OCI-LY7 (cell line): ENCODE measurements at regions not wholly inside any gene's neighbourhood (a gene's known extent, or its start where the extent isn't known, plus 50 kb on each side); places are given as distances from the start of the nearest gene placed in this dataset.

Source experiments
- BruUV-seq: library from RNA; stranded (reverse); fragments of 400-500 nt; replicated peaks from 2 replicates; lab custom pipeline; 2021; lab: Mats Ljungman, UMichigan
- CTCF ChIA-PET: fragments of 300-600 bp; sonication (Branson Sonifier 250); formaldehyde crosslinking; loops from one replicate; lab custom pipeline; 2022; ENCODE audit warnings: antibody characterized with exemption; ENCODE audit not compliant: unreplicated experiment; lab: Charles Lee
- POLR2A ChIA-PET: fragments of 300-600 bp; sonication (Branson Sonifier 250); formaldehyde crosslinking; loops from one replicate; lab custom pipeline; 2022; ENCODE audit warnings: antibody characterized with exemption; lab: Charles Lee
- DNase-seq: peaks from one replicate; pipeline ENCODE4 v3.0.0-alpha.2; 2015; ENCODE audit warnings: low spot score
- H2AFZ ChIP-seq: fragments of 200-600 bp; sonication (generic), shearing (Covaris generic); 2 replicates; pipeline ENCODE4 v1.6.1; 2014; ENCODE audit warnings: mild to moderate bottlenecking, antibody characterized with exemption, low read length, moderate library complexity
- H3K27ac ChIP-seq: fragments of 200-600 bp; sonication (generic); 2 replicates; pipeline ENCODE4 v1.5.1; 2014; ENCODE audit warnings: mixed run types, low read depth, mild to moderate bottlenecking, moderate library complexity, low read length, inconsistent platforms; ENCODE audit not compliant: poor library complexity, severe bottlenecking
- H3K36me3 ChIP-seq: fragments of 200-600 bp; sonication (generic); 2 replicates; pipeline ENCODE4 v1.6.1; 2014; ENCODE audit warnings: mild to moderate bottlenecking, antibody characterized with exemption, low read length, moderate library complexity, mixed read lengths; ENCODE audit not compliant: insufficient read depth
- H3K4me1 ChIP-seq: fragments of 200-600 bp; sonication (generic); 2 replicates; pipeline ENCODE4 v1.5.1; 2014; ENCODE audit warnings: mild to moderate bottlenecking, low read length; ENCODE audit not compliant: insufficient read depth, poor library complexity, severe bottlenecking
- H3K4me2 ChIP-seq: fragments of 200-600 bp; sonication (generic); 2 replicates; pipeline ENCODE4 v1.6.1; 2014; ENCODE audit warnings: mild to moderate bottlenecking, low read length
- H3K4me3 ChIP-seq: fragments of 200-600 bp; sonication (generic); 2 replicates; pipeline ENCODE4 v1.5.1; 2014; ENCODE audit warnings: mild to moderate bottlenecking, low read depth, low read length; ENCODE audit not compliant: poor library complexity, severe bottlenecking
- H3K79me2 ChIP-seq: fragments of 200-600 bp; sonication (generic); 2 replicates; pipeline ENCODE4 v1.6.1; 2016; ENCODE audit warnings: low read depth, mild to moderate bottlenecking, low read length, moderate library complexity, mixed read lengths; ENCODE audit not compliant: insufficient read depth
- H3K9me2 ChIP-seq: fragments of 200-600 bp; sonication (generic); 2 replicates; pipeline ENCODE4 v1.6.1; 2016; ENCODE audit warnings: mild to moderate bottlenecking, low read length, mixed read lengths; ENCODE audit not compliant: insufficient read depth
- H3K9me3 ChIP-seq: fragments of 200-600 bp; sonication (generic); 2 replicates; pipeline ENCODE4 v1.6.1; 2014; ENCODE audit warnings: mild to moderate bottlenecking, mixed run types, low read length, mixed read lengths
- H4K20me1 ChIP-seq: fragments of 200-600 bp; sonication (generic); 2 replicates; pipeline ENCODE4 v1.6.1; 2014; ENCODE audit warnings: mild to moderate bottlenecking, antibody characterized with exemption, low read length, moderate library complexity, mixed read lengths; ENCODE audit not compliant: insufficient read depth
- EZH2phosphoT487 ChIP-seq: fragments of 200-600 bp; sonication (generic); IDR thresholded peaks from 2 replicates; pipeline ENCODE4 v1.6.1; 2018; ENCODE audit warnings: low read depth, borderline replicate concordance, mild to moderate bottlenecking, mixed run types, antibody characterized with exemption, low read length, moderate library complexity, mixed read lengths
- intact Hi-C: fragments of 100-400 bp; cut with micrococcal nuclease; formaldehyde crosslinking; loops from one replicate; pipeline ENCODE4 v1.10.0; 2022; ENCODE audit not compliant: unreplicated experiment
- TF ChIP-seq, protein P1 (sequence below): fragments of 200-600 bp; sonication (generic); conservative IDR thresholded peaks from 2 replicates; pipeline ENCODE4 v1.5.1; 2014; ENCODE audit warnings: mild to moderate bottlenecking, antibody characterized with exemption, low read length, moderate library complexity, mixed read lengths

DNA sequence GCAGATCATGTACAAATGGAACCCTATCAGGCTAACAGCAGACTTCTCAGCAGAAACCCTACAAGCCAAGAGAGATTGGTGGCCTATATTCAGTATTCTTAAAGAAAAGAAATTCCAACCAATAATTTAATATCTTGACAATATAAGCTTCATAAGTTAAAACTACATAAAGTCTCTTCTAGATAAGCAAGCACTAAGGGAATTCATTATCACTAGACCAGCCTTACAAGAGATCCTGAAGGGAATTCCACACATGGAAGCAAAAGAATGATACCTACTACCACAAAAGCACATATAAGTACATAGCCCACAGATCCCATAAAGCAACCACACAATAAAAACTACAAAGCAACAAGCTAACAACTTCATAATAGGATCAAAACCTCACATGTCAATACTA lies 60.4 kb upstream of the SCAF11 start:
- no peak for DNase-seq
- CTCF ChIA-PET, result interaction anchor here (1.1 kb wide), 1 partner anchor 32 kb away, joined by 3 read pairs; no protein-coding TSS in a partner anchor
- BruUV-seq, result no TSS peak
- no peak overlapping the region for H2AFZ ChIP-seq
- intact Hi-C loops, result no loop called here
- no peak overlapping the region for H3K4me3 ChIP-seq
- no peaks in the 10 kb centered on the region for H3K36me3 ChIP-seq
- POLR2A ChIA-PET, result no interaction called here
- H4K20me1 ChIP-seq, result no peaks in the 10 kb centered on the region
- no peak for TF ChIP-seq EZH2phosphoT487
- TF ChIP-seq, protein P1, sequence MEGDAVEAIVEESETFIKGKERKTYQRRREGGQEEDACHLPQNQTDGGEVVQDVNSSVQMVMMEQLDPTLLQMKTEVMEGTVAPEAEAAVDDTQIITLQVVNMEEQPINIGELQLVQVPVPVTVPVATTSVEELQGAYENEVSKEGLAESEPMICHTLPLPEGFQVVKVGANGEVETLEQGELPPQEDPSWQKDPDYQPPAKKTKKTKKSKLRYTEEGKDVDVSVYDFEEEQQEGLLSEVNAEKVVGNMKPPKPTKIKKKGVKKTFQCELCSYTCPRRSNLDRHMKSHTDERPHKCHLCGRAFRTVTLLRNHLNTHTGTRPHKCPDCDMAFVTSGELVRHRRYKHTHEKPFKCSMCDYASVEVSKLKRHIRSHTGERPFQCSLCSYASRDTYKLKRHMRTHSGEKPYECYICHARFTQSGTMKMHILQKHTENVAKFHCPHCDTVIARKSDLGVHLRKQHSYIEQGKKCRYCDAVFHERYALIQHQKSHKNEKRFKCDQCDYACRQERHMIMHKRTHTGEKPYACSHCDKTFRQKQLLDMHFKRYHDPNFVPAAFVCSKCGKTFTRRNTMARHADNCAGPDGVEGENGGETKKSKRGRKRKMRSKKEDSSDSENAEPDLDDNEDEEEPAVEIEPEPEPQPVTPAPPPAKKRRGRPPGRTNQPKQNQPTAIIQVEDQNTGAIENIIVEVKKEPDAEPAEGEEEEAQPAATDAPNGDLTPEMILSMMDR, result no peak
- no peaks in the 10 kb centered on the region for H3K9me3 ChIP-seq
- no peaks in the 10 kb centered on the region for H3K4me1 ChIP-seq
- H3K4me2 ChIP-seq, result no peak overlapping the region
- H3K27ac ChIP-seq, result no peak overlapping the region
- no peaks in the 10 kb centered on the region for H3K79me2 ChIP-seq
- H3K9me2 ChIP-seq, result no peaks in the 10 kb centered on the region

DNA sequence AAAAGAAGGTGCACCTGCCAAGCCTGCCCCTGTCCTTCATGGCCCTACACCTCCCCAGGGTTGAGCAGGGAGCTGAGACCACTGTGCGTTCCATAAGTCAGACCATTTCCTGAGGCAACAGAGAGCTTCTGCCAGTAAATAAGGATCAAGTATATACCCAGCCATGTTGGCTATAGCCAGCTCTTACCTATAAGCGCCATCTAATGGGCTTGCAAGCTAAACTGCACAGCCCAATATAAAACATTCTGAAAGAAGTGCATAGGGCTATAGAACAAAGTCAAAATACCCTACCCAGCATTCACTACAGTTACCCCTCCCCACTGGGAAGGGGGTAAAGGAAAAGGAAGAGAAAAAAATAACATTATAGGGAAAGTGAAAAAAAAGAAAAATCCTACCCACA lies 59.3 kb upstream of the SCAF11 start:
- peak; percentile 11 for DNase-seq
- ChIA-PET POLR2A (interaction anchor here (0.6 to 0.8 kb wide), 2 partner anchors 175 to 378 kb away, joined by 3 read pairs; no protein-coding TSS in a partner anchor), CTCF (interaction anchor here (1.1 kb wide), 1 partner anchor 31 kb away, joined by 3 read pairs; no protein-coding TSS in a partner anchor)
- Histone ChIP-seq H3K36me3 (no peaks in the 10 kb centered on the region), H3K4me2 (no peak overlapping the region), H3K9me2 (no peaks in the 10 kb centered on the region), H2AFZ (no peak overlapping the region), H3K4me1 (no peaks in the 10 kb centered on the region), H3K9me3 (no peaks in the 10 kb centered on the region), H4K20me1 (no peaks in the 10 kb centered on the region), H3K4me3 (no peak overlapping the region), H3K27ac (no peak overlapping the region), H3K79me2 (no peaks in the 10 kb centered on the region)
- intact Hi-C loops, result no loop called here
- TF ChIP-seq, protein P1, result peak; percentile 43; the same call in 1 of the 2 replicates
- no peak for TF ChIP-seq EZH2phosphoT487
- no TSS peak for BruUV-seq

DNA sequence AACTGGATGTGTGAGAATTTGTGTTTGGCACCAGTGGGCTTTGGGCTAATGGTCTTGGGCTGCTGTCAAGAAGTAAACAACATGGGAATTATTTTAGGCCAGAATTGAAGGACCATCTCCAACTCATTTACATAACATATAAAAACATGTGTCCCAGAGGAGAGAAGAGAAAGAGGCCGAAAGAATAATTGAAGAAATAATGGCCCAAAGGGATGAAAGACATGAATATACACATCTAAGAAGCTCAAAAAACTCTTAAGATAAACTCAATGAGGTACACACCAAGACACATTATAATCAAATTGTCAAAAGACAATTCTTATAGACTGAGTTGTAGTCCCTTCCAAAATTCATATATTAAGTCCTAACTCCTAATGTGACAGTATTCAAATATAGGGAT lies 56.1 kb upstream of the SCAF11 start:
- Histone ChIP-seq H4K20me1 (no peaks in the 10 kb centered on the region), H3K4me3 (no peak overlapping the region), H2AFZ (no peak overlapping the region), H3K9me2 (no peaks in the 10 kb centered on the region), H3K4me1 (no peaks in the 10 kb centered on the region), H3K27ac (no peak overlapping the region), H3K9me3 (no peaks in the 10 kb centered on the region), H3K79me2 (no peaks in the 10 kb centered on the region), H3K36me3 (no peaks in the 10 kb centered on the region), H3K4me2 (no peak overlapping the region)
- TF ChIP-seq, protein P1, result no peak
- TF ChIP-seq EZH2phosphoT487, result no peak
- intact Hi-C loops, result no loop called here
- no TSS peak for BruUV-seq
- ChIA-PET POLR2A (no interaction called here), CTCF (no interaction called here)
- DNase-seq, result no peak
